ENCODE measurements at regions not wholly inside any gene's neighbourhood (a gene's known extent, or its start where the extent isn't known, plus 50 kb on each side); places are given as distances from the start of the nearest gene placed in this dataset.
"Not testable (repeated sequence)": the region's sequence is repeated elsewhere in the genome, so short reads cannot be mapped to it uniquely, and the experiment has no call there.

- no peak for DNase-seq
Measured at GRCh38 chr9:31445357-31445756, 939.1 kb upstream of the ACO1 start.

- no peak for DNase-seq
Measured at GRCh38 chr9:31445960-31446359, 938.5 kb upstream of the ACO1 start.

- no peak for DNase-seq
Measured at GRCh38 chr9:31467075-31467474, 917.4 kb upstream of the ACO1 start.

GRCh38 chr9:31470051-31470450 lies 914.4 kb upstream of the ACO1 start:
- no peak for DNase-seq

GRCh38 chr9:31471010-31471409 lies 913.4 kb upstream of the ACO1 start:
- no peak for DNase-seq

GRCh38 chr9:31486630-31487029 lies 897.8 kb upstream of the ACO1 start:
- peak in 1 of 2 experiments; percentile 36 for DNase-seq

GRCh38 chr9:31490551-31491106 lies 893.8 kb upstream of the ACO1 start:
- DNase-seq = no peak

GRCh38 chr9:31492229-31492628 lies 892.2 kb upstream of the ACO1 start:
- no peak for DNase-seq

- no peak for DNase-seq
Measured at GRCh38 chr9:31500422-31500821, 884.0 kb upstream of the ACO1 start.

GRCh38 chr9:31519011-31519410 lies 865.4 kb upstream of the ACO1 start:
- no peak for DNase-seq

GRCh38 chr9:31519424-31519823 lies 865.0 kb upstream of the ACO1 start:
- DNase-seq = no peak

GRCh38 chr9:31519826-31520225 lies 864.6 kb upstream of the ACO1 start:
- DNase-seq = no peak

- DNase-seq = no peak
Measured at GRCh38 chr9:31520301-31521085, 864.0 kb upstream of the ACO1 start.

GRCh38 chr9:31535651-31536050 lies 848.8 kb upstream of the ACO1 start:
- no peak for DNase-seq

- DNase-seq = no peak
Measured at GRCh38 chr9:31536471-31536870, 848.0 kb upstream of the ACO1 start.

- DNase-seq = no peak
Measured at GRCh38 chr9:31541721-31542281, 842.6 kb upstream of the ACO1 start.

GRCh38 chr9:31542384-31543055 lies 841.9 kb upstream of the ACO1 start:
- DNase-seq = peak in 1 of 2 experiments; percentile 17

- DNase-seq = no peak
Measured at GRCh38 chr9:31554941-31555340, 829.5 kb upstream of the ACO1 start.

GRCh38 chr9:31556667-31557463 lies 827.6 kb upstream of the ACO1 start:
- no peak for DNase-seq

GRCh38 chr9:31572190-31572589 lies 812.3 kb upstream of the ACO1 start:
- not testable (repeated sequence) for DNase-seq

GRCh38 chr9:31573561-31573960 lies 810.9 kb upstream of the ACO1 start:
- no peak for DNase-seq

- DNase-seq = no peak
Measured at GRCh38 chr9:31574006-31574765, 810.3 kb upstream of the ACO1 start.
